ENCODE measurements at regions not wholly inside any gene's neighbourhood (a gene's known extent, or its start where the extent isn't known, plus 50 kb on each side); places are given as distances from the start of the nearest gene placed in this dataset.
"Not testable (repeated sequence)": the region's sequence is repeated elsewhere in the genome, so short reads cannot be mapped to it uniquely, and the experiment has no call there.

DNA sequence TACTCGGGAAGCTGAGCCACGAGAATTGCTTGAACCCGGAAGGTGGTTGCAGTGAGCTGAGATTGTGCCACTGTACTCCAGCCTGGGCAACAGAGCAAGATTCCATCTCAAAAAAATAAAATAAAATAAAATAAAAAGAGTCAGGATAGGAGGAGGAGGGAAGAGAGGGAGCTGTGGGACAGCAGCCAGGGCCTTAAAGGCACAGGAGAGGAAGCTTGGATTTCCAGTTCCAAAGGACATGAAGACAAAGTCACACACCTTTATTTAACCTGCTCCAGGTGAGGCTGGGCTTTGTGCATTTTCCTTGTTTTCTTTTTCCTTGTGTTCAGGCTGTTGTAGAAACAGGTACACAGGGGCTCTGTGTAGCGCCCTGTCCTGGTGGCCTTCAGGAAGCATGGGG lies 138.2 kb upstream of the HMX1 start:
- intact Hi-C loops (cut with micrococcal nuclease); DNase-seq; POLR2A ChIA-PET; H3K4me1 Mint-ChIP-seq; CTCF ChIA-PET; ATAC-seq (ENCODE audit: low read depth); H3K27me3 Mint-ChIP-seq; H3K27ac Mint-ChIP-seq; H3K36me3 Mint-ChIP-seq (ENCODE audit: low read depth); H3K9me3 Mint-ChIP-seq; H3K4me3 Mint-ChIP-seq: not testable (repeated sequence)

DNA sequence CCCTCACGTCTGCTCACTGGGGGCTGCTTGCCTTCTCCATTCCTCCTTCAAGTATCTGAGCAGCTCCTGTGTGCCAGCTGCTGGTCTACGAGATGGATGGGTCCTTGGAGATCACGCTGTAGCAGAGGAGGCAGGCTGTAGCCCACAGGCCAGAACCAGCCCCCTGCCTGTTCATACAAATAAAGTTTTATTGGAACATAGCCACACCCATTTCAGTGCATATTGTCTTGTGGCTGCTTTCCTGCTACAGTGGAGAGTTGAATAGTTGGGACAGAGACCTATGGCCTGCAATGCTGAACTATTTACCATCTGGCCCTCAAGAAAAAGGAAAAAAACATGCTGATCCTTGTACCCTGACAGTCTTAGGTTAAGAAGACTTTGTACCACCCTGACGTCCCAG lies 136.8 kb upstream of the HMX1 start:
- ATAC-seq (ENCODE audit: low read depth); POLR2A ChIA-PET; DNase-seq; H3K36me3 Mint-ChIP-seq (ENCODE audit: low read depth); H3K9me3 Mint-ChIP-seq; H3K4me3 Mint-ChIP-seq; H3K4me1 Mint-ChIP-seq; H3K27me3 Mint-ChIP-seq; H3K27ac Mint-ChIP-seq; intact Hi-C loops (cut with micrococcal nuclease); CTCF ChIA-PET: not testable (repeated sequence)

GRCh38 chr4:9001153-9001552 lies 129.5 kb upstream of the HMX1 start:
- H3K27ac Mint-ChIP-seq; CTCF ChIA-PET; ATAC-seq (ENCODE audit: low read depth); H3K4me1 Mint-ChIP-seq; H3K9me3 Mint-ChIP-seq; DNase-seq; H3K4me3 Mint-ChIP-seq; H3K36me3 Mint-ChIP-seq (ENCODE audit: low read depth); POLR2A ChIA-PET: not testable (repeated sequence)
- intact Hi-C loops (cut with micrococcal nuclease), result loop anchor here (2.0 kb wide), 1 partner anchor 122 kb away; no protein-coding TSS in a partner anchor
- H3K27me3 Mint-ChIP-seq, result peaks cover 25% of the 10 kb centered on the region

DNA sequence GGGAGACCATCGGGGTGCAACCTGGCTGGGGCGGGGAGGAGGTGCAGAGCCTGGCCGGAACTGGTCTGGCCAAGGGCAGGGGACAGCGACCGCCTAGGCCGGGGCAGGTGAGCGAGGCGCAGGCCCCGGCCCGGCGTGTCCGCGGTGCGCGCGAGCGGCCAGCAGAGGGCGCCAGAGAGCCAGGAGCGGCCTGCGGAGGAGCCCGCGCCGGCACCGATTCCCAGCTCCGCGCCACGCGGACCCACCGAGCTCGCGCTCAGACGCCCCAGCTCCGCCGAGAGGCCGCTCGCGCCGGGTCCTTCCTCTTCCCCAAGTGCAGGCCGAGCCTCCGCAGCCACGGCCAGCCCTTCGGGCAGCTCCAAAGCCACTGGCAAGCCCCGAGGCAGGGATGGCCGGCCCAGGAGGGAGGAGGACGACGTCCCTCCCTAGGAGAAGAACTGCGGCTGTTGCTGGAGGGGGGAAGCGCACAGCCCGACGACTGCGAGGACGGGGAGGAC lies 128.9 kb upstream of the HMX1 start:
- POLR2A ChIA-PET; CTCF ChIA-PET; H3K4me1 Mint-ChIP-seq; ATAC-seq (ENCODE audit: low read depth); H3K27ac Mint-ChIP-seq; H3K9me3 Mint-ChIP-seq; H3K36me3 Mint-ChIP-seq (ENCODE audit: low read depth): not testable (repeated sequence)
- H3K4me3 Mint-ChIP-seq, result peak overlapping the region; percentile 19
- intact Hi-C loops (cut with micrococcal nuclease), result loop anchor here (2.0 kb wide), 1 partner anchor 122 kb away; no protein-coding TSS in a partner anchor
- peak; percentile 54 for DNase-seq
- peaks cover 25% of the 10 kb centered on the region for H3K27me3 Mint-ChIP-seq

DNA sequence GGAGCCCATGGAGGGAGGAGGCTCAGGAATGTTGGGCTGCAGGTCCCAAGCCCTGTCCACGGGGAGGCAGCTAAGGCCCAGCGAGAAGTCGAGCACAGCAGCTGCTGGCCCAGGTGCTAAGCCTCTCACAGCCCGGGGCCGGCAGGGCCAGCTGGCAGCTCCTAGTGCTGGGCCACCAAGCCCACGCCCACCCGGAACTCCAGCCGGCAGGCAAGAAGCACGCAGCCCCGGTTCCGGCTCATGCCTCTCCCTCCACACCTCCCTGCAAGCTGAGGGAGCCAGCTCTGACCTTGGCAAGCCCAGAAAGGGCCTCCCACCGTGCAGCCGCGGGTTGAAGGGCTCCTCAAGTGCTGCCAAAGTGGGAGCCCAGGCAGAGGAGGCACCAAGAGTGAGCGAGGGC lies 121.3 kb upstream of the HMX1 start:
- intact Hi-C loops (cut with micrococcal nuclease); ATAC-seq (ENCODE audit: low read depth); H3K27me3 Mint-ChIP-seq; POLR2A ChIA-PET; H3K9me3 Mint-ChIP-seq; H3K4me1 Mint-ChIP-seq; DNase-seq; CTCF ChIA-PET; H3K27ac Mint-ChIP-seq; H3K36me3 Mint-ChIP-seq (ENCODE audit: low read depth); H3K4me3 Mint-ChIP-seq: not testable (repeated sequence)

DNA sequence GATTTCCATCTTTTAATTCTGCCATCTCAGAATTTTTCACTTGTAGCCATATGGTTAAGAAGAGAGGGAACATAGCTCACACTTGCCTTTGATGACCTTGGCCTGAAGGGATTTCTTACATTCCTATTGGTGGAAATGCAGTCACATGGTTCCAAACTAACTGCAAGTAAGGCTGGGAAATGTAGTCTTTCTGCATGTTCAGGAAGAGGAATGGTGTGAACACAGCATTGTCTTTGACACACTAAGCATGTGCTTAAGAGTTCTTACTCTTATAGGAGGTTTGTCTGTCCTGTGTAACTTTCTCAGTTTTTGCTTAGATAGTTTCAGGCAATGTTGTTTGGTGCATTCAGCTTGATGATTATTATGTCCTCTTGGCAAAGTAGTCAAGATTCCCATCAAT lies 119.8 kb upstream of the HMX1 start:
- H3K4me1 Mint-ChIP-seq; H3K4me3 Mint-ChIP-seq; ATAC-seq (ENCODE audit: low read depth); DNase-seq; H3K27me3 Mint-ChIP-seq; POLR2A ChIA-PET; H3K36me3 Mint-ChIP-seq (ENCODE audit: low read depth); intact Hi-C loops (cut with micrococcal nuclease); H3K27ac Mint-ChIP-seq; CTCF ChIA-PET; H3K9me3 Mint-ChIP-seq: not testable (repeated sequence)

- H3K27me3 Mint-ChIP-seq; POLR2A ChIA-PET; H3K27ac Mint-ChIP-seq; H3K36me3 Mint-ChIP-seq (ENCODE audit: low read depth); intact Hi-C loops (cut with micrococcal nuclease); H3K4me1 Mint-ChIP-seq; H3K9me3 Mint-ChIP-seq; ATAC-seq (ENCODE audit: low read depth); DNase-seq; H3K4me3 Mint-ChIP-seq: not testable (repeated sequence)
- CTCF ChIA-PET, result interaction anchor here (1.0 kb wide), 1 partner anchor 143 kb away, joined by 3 read pairs; no protein-coding TSS in a partner anchor
These were observed 118.7 kb upstream of the HMX1 start for GRCh38 chr4:8990341-8990740.

DNA sequence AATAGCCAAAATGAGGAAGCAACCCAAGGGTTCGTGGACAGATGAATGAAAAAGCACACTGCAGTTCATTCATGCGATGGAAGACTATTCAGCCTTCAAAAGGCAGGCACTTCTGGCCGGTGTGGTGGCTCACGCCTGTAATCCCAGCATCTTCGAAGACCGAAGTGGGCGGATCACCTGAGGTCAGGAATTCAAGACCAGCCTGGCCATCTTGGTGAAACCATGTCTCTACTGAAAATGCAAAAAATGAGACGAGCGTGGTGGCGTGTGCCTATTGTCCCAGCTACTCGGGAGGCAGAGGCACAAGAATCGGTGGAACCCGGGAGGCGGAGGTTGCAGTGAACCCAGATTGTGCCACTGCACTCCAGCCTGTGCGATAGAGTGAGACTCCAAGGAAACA lies 114.1 kb upstream of the HMX1 start:
- POLR2A ChIA-PET; intact Hi-C loops (cut with micrococcal nuclease); H3K4me3 Mint-ChIP-seq; H3K9me3 Mint-ChIP-seq; H3K4me1 Mint-ChIP-seq; H3K27ac Mint-ChIP-seq; H3K36me3 Mint-ChIP-seq (ENCODE audit: low read depth); CTCF ChIA-PET; DNase-seq; ATAC-seq (ENCODE audit: low read depth); H3K27me3 Mint-ChIP-seq: not testable (repeated sequence)

- H3K27me3 Mint-ChIP-seq; DNase-seq; POLR2A ChIA-PET; ATAC-seq (ENCODE audit: low read depth); CTCF ChIA-PET; H3K4me3 Mint-ChIP-seq; H3K27ac Mint-ChIP-seq; intact Hi-C loops (cut with micrococcal nuclease); H3K4me1 Mint-ChIP-seq; H3K36me3 Mint-ChIP-seq (ENCODE audit: low read depth); H3K9me3 Mint-ChIP-seq: not testable (repeated sequence)
These were observed 113.0 kb upstream of the HMX1 start for GRCh38 chr4:8984641-8985040.

DNA sequence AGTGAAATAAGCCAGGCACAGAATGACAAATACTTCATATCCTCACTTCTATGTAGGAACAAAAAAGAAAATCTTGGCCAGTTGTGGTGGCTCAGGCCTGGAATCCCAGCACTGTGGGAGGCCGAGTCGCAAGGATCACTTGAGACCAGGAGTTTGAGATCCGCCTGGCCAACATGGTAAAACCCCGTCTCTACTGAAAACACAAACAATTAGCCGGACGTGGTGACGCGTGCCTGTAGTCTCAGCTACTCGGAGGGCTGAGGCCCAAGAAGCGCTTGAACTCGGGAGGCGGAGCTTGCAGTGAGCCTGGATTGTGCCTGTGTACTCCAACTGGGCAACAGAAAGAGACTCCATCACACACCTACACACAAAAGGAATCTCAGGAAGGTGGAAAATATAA lies 112.3 kb upstream of the HMX1 start:
- intact Hi-C loops (cut with micrococcal nuclease); POLR2A ChIA-PET; H3K4me3 Mint-ChIP-seq: not testable (repeated sequence)

DNA sequence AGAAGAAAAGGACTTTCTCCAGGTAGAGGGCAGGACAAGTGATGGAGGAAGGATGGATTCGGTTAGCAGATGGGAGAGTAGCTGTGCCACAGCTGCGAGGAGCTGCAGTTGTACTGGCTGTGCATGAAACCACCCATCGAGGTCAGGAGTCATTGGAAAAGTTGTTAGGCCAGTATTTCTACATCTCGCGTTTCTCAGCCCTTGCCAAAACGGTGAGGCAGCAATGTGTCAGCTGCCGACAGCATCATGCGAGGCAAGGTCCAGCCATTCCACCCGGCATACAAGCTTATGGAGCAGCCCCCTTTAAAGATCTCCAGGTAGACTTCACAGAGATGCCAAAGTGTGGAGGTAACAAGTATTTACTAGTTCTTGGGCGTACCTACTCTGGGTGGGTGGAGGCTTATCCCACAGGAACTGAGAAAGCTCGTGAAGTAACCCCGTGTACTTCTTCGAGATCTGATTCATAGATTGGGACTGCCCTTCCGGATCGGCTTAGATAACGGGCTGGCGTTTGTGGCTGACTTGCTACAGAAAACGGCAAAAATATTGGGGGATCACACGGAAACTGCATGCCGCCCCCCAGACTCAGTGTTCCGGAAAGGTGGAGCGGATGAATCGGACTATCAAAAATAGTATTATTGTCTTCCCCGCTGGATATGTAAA lies 105.0 kb upstream of the HMX1 start:
- H3K4me1 Mint-ChIP-seq; DNase-seq; POLR2A ChIA-PET; H3K9me3 Mint-ChIP-seq; ATAC-seq (ENCODE audit: low read depth); CTCF ChIA-PET; H3K27ac Mint-ChIP-seq; H3K36me3 Mint-ChIP-seq (ENCODE audit: low read depth); intact Hi-C loops (cut with micrococcal nuclease); H3K27me3 Mint-ChIP-seq; H3K4me3 Mint-ChIP-seq: not testable (repeated sequence)

More for the DNA sequence above, 112.3 kb upstream of the HMX1 start:
- DNase-seq; CTCF ChIA-PET; H3K27ac Mint-ChIP-seq; H3K9me3 Mint-ChIP-seq; H3K36me3 Mint-ChIP-seq (ENCODE audit: low read depth); H3K4me1 Mint-ChIP-seq; ATAC-seq (ENCODE audit: low read depth); H3K27me3 Mint-ChIP-seq: not testable (repeated sequence)

- ATAC-seq (ENCODE audit: low read depth); intact Hi-C loops (cut with micrococcal nuclease); H3K36me3 Mint-ChIP-seq (ENCODE audit: low read depth); CTCF ChIA-PET; H3K27me3 Mint-ChIP-seq; H3K27ac Mint-ChIP-seq; H3K4me3 Mint-ChIP-seq; POLR2A ChIA-PET; H3K9me3 Mint-ChIP-seq; DNase-seq; H3K4me1 Mint-ChIP-seq: not testable (repeated sequence)
These were observed 101.0 kb upstream of the HMX1 start for GRCh38 chr4:8972635-8973034.

GRCh38 chr4:8965896-8966295 lies 94.3 kb upstream of the HMX1 start:
- ATAC-seq (ENCODE audit: low read depth); intact Hi-C loops (cut with micrococcal nuclease); H3K4me3 Mint-ChIP-seq; CTCF ChIA-PET; H3K4me1 Mint-ChIP-seq; H3K9me3 Mint-ChIP-seq; DNase-seq; H3K36me3 Mint-ChIP-seq (ENCODE audit: low read depth); H3K27ac Mint-ChIP-seq; POLR2A ChIA-PET: not testable (repeated sequence)
- peaks cover 12% of the 10 kb centered on the region for H3K27me3 Mint-ChIP-seq
